B cell (primary cell): ENCODE measurements at regions not wholly inside any gene's neighbourhood (a gene's known extent, or its start where the extent isn't known, plus 50 kb on each side); places are given as distances from the start of the nearest gene placed in this dataset.

Experiments
- ATAC-seq: fragments of 200-7000 bp; cut with Tn5 transposase; one replicate; pipeline ENCODE4 v1.10.0; 2021; ENCODE audit warnings: low read depth, mild to moderate bottlenecking, moderate number of reproducible peaks, moderate library complexity
- CTCF ChIA-PET: fragments of 350-600 bp; sonication (Branson Sonifier 250); formaldehyde crosslinking; loops from one replicate; lab custom pipeline; 2021; ENCODE audit warnings: antibody characterized with exemption, inconsistent platforms; lab: Charles Lee
- POLR2A ChIA-PET: fragments of 350-600 bp; sonication (Branson Sonifier 250); formaldehyde crosslinking; loops from one replicate; lab custom pipeline; 2021; ENCODE audit warnings: antibody characterized with exemption; lab: Charles Lee
- DNase-seq: peaks from one replicate; pipeline ENCODE4 v3.0.0; 2013
- H2AFZ ChIP-seq: 2 replicates; pipeline ENCODE4 v1.6.1; 2012; ENCODE audit warnings: mild to moderate bottlenecking, low read depth, low read length; ENCODE audit not compliant: insufficient read depth, poor library complexity, severe bottlenecking
- H3K27ac ChIP-seq, 2 donors: 1 replicate in 1 of 2; 2 replicates in 1 of 2; pipeline ENCODE4 v1.5.1; 2012 to 2013; ENCODE audit warnings: low read length in 2 of 2, mild to moderate bottlenecking in 2 of 2, moderate library complexity in 1 of 2
- H3K27me3 ChIP-seq, 4 experiments: fragments of 200-600 bp in 1 of 4; sonication (generic) in 1 of 4; replicated peaks in 1 of 4; 1 replicate in 2 of 4; 2 replicates in 2 of 4; pipeline versions ENCODE4 v1.6.1 to v1.7.0; 2013 to 2016; ENCODE audit warnings: low read length in 3 of 4, mild to moderate bottlenecking in 2 of 4, mixed read lengths in 1 of 4, moderate library complexity in 1 of 4; ENCODE audit not compliant: insufficient read depth in 4 of 4, control insufficient read depth in 3 of 4; ENCODE audit errors: control extremely low read depth in 1 of 4
- H3K36me3 ChIP-seq, 2 experiments: replicated peaks in 1 of 2; 1 replicate in 1 of 2; 2 replicates in 1 of 2; pipeline versions ENCODE4 v1.6.1 to v1.7.1; 2013; ENCODE audit warnings: low read length in 1 of 2; ENCODE audit not compliant: insufficient read depth in 2 of 2, control insufficient read depth in 1 of 2; ENCODE audit errors: control extremely low read depth in 1 of 2, extremely low read depth in 1 of 2
- H3K4me1 ChIP-seq, 2 donors: fragments of 200-600 bp in 1 of 2; sonication (generic) in 1 of 2; 1 replicate in 1 of 2; 2 replicates in 1 of 2; pipeline versions ENCODE4 v1.5.1 to v1.6.1; 2013 to 2017; ENCODE audit warnings: low read length in 2 of 2; ENCODE audit not compliant: control insufficient read depth in 2 of 2, insufficient read depth in 2 of 2
- H3K4me2 ChIP-seq: replicated peaks from 2 replicates; pipeline ENCODE3; 2012; ENCODE audit warnings: mild to moderate bottlenecking, low read depth, low read length; ENCODE audit not compliant: poor library complexity, severe bottlenecking
- H3K4me3 ChIP-seq, 5 experiments: fragments of 200-600 bp in 1 of 5; sonication (generic) in 1 of 5; 1 replicate in 3 of 5; 2 replicates in 2 of 5; pipeline versions ENCODE4 v1.5.1 to v1.7.0; 2011 to 2016; ENCODE audit warnings: low read length in 4 of 5, mild to moderate bottlenecking in 4 of 5, low read depth in 2 of 5, control low read depth in 1 of 5, moderate library complexity in 1 of 5; ENCODE audit not compliant: insufficient read depth in 1 of 5; ENCODE audit errors: control extremely low read depth in 1 of 5, extremely low read depth in 1 of 5
- H3K79me2 ChIP-seq: fragments of 200-600 bp; sonication (generic); one replicate; pipeline ENCODE4 v1.6.0; 2016; ENCODE audit warnings: low read length; ENCODE audit not compliant: control insufficient read depth, insufficient read depth
- H3K9ac ChIP-seq: fragments of 200-600 bp; sonication (generic); 2 replicates; pipeline ENCODE4 v1.6.1; 2017; ENCODE audit warnings: mild to moderate bottlenecking, low read length, moderate library complexity
- H3K9me3 ChIP-seq, 3 donors: one replicate each; pipeline versions ENCODE4 v1.6.1 to v1.7.1; 2013; ENCODE audit warnings: low read length in 2 of 3; ENCODE audit not compliant: control insufficient read depth in 2 of 3, insufficient read depth in 1 of 3; ENCODE audit errors: control extremely low read depth in 1 of 3
- H4K20me1 ChIP-seq: 2 replicates; pipeline ENCODE4 v1.6.0; 2012; ENCODE audit warnings: mild to moderate bottlenecking, low read length; ENCODE audit not compliant: insufficient read depth, control insufficient read depth, poor library complexity, severe bottlenecking
- H3K27ac Mint-ChIP-seq: one replicate; pipeline ENCODE4 v1.8.0; 2021; ENCODE audit warnings: mixed read lengths
- H3K27me3 Mint-ChIP-seq: one replicate; pipeline ENCODE4 v1.8.0; 2021; ENCODE audit warnings: mixed read lengths
- H3K4me1 Mint-ChIP-seq: one replicate; pipeline ENCODE4 v1.8.0; 2021; ENCODE audit warnings: mixed read lengths
- H3K4me3 Mint-ChIP-seq: one replicate; pipeline ENCODE4 v1.8.0; 2021; ENCODE audit warnings: mixed read lengths
- H3K9me3 Mint-ChIP-seq: one replicate; pipeline ENCODE4 v1.8.0; 2022; ENCODE audit warnings: mixed read lengths; ENCODE audit not compliant: insufficient read depth
- CTCF ChIP-seq: fragments of 200-600 bp; IDR thresholded peaks from one replicate; pipeline ENCODE4 v1.8.0; 2022; ENCODE audit warnings: antibody characterized with exemption, mild to moderate bottlenecking
- EZH2 ChIP-seq: IDR thresholded peaks from 2 replicates; pipeline ENCODE4 v1.6.1; 2012; ENCODE audit warnings: borderline replicate concordance, low read depth, mild to moderate bottlenecking, moderate library complexity, low read length; ENCODE audit not compliant: insufficient read depth, poor library complexity, severe bottlenecking
- WGBS: methylation state at CpG from one replicate; pipeline ENCODE4 v1.1.5; 2013; ENCODE audit warnings: missing lambda C conversion rate; ENCODE audit not compliant: insufficient coverage; 5-methylcytosine and 5-hydroxymethylcytosine counted together
- intact Hi-C: fragments of 100-400 bp; cut with micrococcal nuclease; formaldehyde crosslinking; loops from one replicate; pipeline ENCODE4 v1.10.0; 2022

- CTCF ChIA-PET: interaction anchor here (0.7 kb wide), 1 partner anchor 249 kb away, joined by 3 read pairs; no protein-coding TSS in a partner anchor
- no peak for ATAC-seq
- Mint-ChIP-seq H3K27me3 (no peaks in the 10 kb centered on the region), H3K4me1 (no peaks in the 10 kb centered on the region), H3K27ac (no peak overlapping the region), H3K4me3 (no peak overlapping the region), H3K9me3 (peaks cover 5% of the 10 kb centered on the region)
- no peak for TF ChIP-seq EZH2
- no peaks in the 10 kb centered on the region for H3K79me2 ChIP-seq
- H3K4me3 ChIP-seq: no peak overlapping the region
- no peak overlapping the region for H2AFZ ChIP-seq
- no peaks in the 10 kb centered on the region for H3K4me1 ChIP-seq
- no peaks in the 10 kb centered on the region for H3K36me3 ChIP-seq
- WGBS: no CpG with 5 or more reads among the region's 2 CpGs
- no peaks in the 10 kb centered on the region for H3K27me3 ChIP-seq
- no peak overlapping the region for H3K9ac ChIP-seq
- POLR2A ChIA-PET: no interaction called here
- DNase-seq: no peak
- intact Hi-C loops: no loop called here
- H3K4me2 ChIP-seq: no peak overlapping the region
- peaks cover 0 to 7% (median 0%) of the 10 kb centered on the region in 3 donors for H3K9me3 ChIP-seq
- H3K27ac ChIP-seq: no peak overlapping the region
- no peaks in the 10 kb centered on the region for H4K20me1 ChIP-seq
Measured at GRCh38 chr3:116940719-116941118, 231.1 kb downstream of the TUSC7 start.

- no peak for ATAC-seq
- no peaks in the 10 kb centered on the region for H3K9me3 ChIP-seq
- ChIA-PET CTCF (no interaction called here), POLR2A (no interaction called here)
- H3K79me2 ChIP-seq: no peaks in the 10 kb centered on the region
- H4K20me1 ChIP-seq: no peaks in the 10 kb centered on the region
- no CpG with 5 or more reads among the region's 1 CpG for WGBS
- H3K36me3 ChIP-seq: no peaks in the 10 kb centered on the region
- no peaks in the 10 kb centered on the region for H3K4me1 Mint-ChIP-seq
- no peaks in the 10 kb centered on the region for H3K27me3 Mint-ChIP-seq
- no peaks in the 10 kb centered on the region for H3K4me1 ChIP-seq
- no peak overlapping the region for H3K4me3 ChIP-seq
- H3K9me3 Mint-ChIP-seq: peaks cover 2% of the 10 kb centered on the region
- H3K27ac ChIP-seq: no peak overlapping the region
- H3K4me3 Mint-ChIP-seq: no peak overlapping the region
- no peak overlapping the region for H3K9ac ChIP-seq
- intact Hi-C loops: no loop called here
- DNase-seq: no peak
- H3K27ac Mint-ChIP-seq: no peak overlapping the region
- no peaks in the 10 kb centered on the region for H3K27me3 ChIP-seq
- no peak overlapping the region for H3K4me2 ChIP-seq
- H2AFZ ChIP-seq: no peak overlapping the region
- TF ChIP-seq EZH2: no peak
- TF ChIP-seq CTCF: no peak
Measured at GRCh38 chr3:116946376-116946775, 236.8 kb downstream of the TUSC7 start.
